ENCODE measurements at regions not wholly inside any gene's neighbourhood (a gene's known extent, or its start where the extent isn't known, plus 50 kb on each side); places are given as distances from the start of the nearest gene placed in this dataset.
"Not testable (repeated sequence)": the region's sequence is repeated elsewhere in the genome, so short reads cannot be mapped to it uniquely, and the experiment has no call there.

- Histone ChIP-seq H3F3A (ENCODE audit: insufficient read depth, low read length) (no peaks in the 10 kb centered on the region), H3K79me2 (ENCODE audit: insufficient read depth, low read length) (no peaks in the 10 kb centered on the region), H2AFZ (ENCODE audit: low read length) (no peak overlapping the region), H3K9me2 (ENCODE audit: low read depth, low read length) (no peaks in the 10 kb centered on the region), H3K4me2 (ENCODE audit: low read length) (no peak overlapping the region), H3K27ac (ENCODE audit: low read depth, low read length, poor library complexity, severe bottlenecking) (no peak overlapping the region), H3K4me3 (ENCODE audit: low read depth, low read length, poor library complexity, severe bottlenecking) (no peak overlapping the region), H3K9me3 (ENCODE audit: low read length) (no peaks in the 10 kb centered on the region), H3K27me3 (ENCODE audit: insufficient read depth, low read length) (no peaks in the 10 kb centered on the region), H3K36me3 (ENCODE audit: insufficient read depth, low read length) (no peaks in the 10 kb centered on the region), H3K9ac (ENCODE audit: low read length) (no peak overlapping the region), H3K4me1 (ENCODE audit: insufficient read depth, low read length, severe bottlenecking) (no peaks in the 10 kb centered on the region), H4K20me1 (ENCODE audit: insufficient read depth, low read length) (no peaks in the 10 kb centered on the region)
- TF ChIP-seq EZH2 (IDR thresholded peaks at IDR 0.05; ENCODE audit: borderline replicate concordance, low read length) = no peak
- no peak for TF ChIP-seq CTCF (IDR thresholded peaks at IDR 0.05; ENCODE audit: low read length)
Measured at GRCh38 chrX:52277666-52278065, 91.2 kb upstream of the XAGE2 start.

DNA sequence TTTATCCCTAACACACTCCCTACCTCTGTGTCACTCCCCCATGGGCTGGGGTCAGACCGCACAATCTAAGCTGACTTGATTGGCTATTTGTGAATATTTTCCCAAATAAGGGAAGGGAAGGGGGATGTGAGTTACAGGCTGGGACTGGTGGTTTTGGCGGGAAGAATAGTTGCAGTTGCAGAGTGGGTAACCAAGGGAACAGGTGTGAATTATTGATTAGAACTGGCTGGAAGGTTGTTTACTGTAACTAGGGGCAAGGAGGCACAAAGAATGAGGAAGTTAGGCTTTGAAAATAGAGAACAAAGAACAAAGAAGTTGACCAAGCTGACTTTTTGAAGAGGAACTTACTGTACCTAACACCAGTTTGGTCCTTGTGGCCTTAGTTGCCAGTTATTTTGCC, 88.0 kb upstream of the XAGE2 start:
- H3K4me1 ChIP-seq (ENCODE audit: insufficient read depth, low read length, severe bottlenecking) = no peaks in the 10 kb centered on the region
- no peaks in the 10 kb centered on the region for H3K9me3 ChIP-seq (ENCODE audit: low read length)
- H3K36me3 ChIP-seq (ENCODE audit: insufficient read depth, low read length) = no peaks in the 10 kb centered on the region
- H4K20me1 ChIP-seq (ENCODE audit: insufficient read depth, low read length) = no peaks in the 10 kb centered on the region
- no peaks in the 10 kb centered on the region for H3K27me3 ChIP-seq (ENCODE audit: insufficient read depth, low read length)
- no peaks in the 10 kb centered on the region for H3K79me2 ChIP-seq (ENCODE audit: insufficient read depth, low read length)
- no peak overlapping the region for H3K27ac ChIP-seq (ENCODE audit: low read depth, low read length, poor library complexity, severe bottlenecking)
- H3K9me2 ChIP-seq (ENCODE audit: low read depth, low read length) = no peaks in the 10 kb centered on the region
- no peak overlapping the region for H3K4me3 ChIP-seq (ENCODE audit: low read depth, low read length, poor library complexity, severe bottlenecking)
- H3K4me2 ChIP-seq (ENCODE audit: low read length) = no peak overlapping the region
- TF ChIP-seq CTCF (IDR thresholded peaks at IDR 0.05; ENCODE audit: low read length) (no peak), EZH2 (IDR thresholded peaks at IDR 0.05; ENCODE audit: borderline replicate concordance, low read length) (no peak)
- no peak overlapping the region for H2AFZ ChIP-seq (ENCODE audit: low read length)
- H3K9ac ChIP-seq (ENCODE audit: low read length) = no peak overlapping the region
- H3F3A ChIP-seq (ENCODE audit: insufficient read depth, low read length) = no peaks in the 10 kb centered on the region

DNA sequence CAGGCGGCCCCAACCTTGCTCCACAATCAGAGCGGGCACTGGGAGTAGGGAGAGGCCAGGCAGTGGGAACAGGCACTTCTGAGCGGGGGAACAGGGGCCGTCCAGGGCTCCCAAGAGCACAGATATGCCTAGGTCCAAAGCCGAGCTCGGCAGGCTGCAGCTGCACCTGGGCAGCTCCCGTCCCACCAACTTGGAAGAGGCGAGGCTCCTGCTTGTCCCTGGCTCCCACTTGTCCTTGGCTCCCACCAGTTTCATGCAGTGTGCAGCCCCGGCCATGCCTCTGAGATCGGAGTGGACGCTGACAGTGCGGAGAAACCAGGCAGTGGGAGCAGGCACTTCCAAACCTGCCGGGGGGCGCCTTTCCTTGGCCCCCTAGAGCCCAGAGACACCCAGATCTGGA, 84.0 kb upstream of the XAGE2 start:
- H3F3A ChIP-seq (ENCODE audit: insufficient read depth, low read length) = no peaks in the 10 kb centered on the region
- no peaks in the 10 kb centered on the region for H4K20me1 ChIP-seq (ENCODE audit: insufficient read depth, low read length)
- H2AFZ ChIP-seq (ENCODE audit: low read length) = no peak overlapping the region
- H3K9me3 ChIP-seq (ENCODE audit: low read length) = no peaks in the 10 kb centered on the region
- H3K9ac ChIP-seq (ENCODE audit: low read length) = no peak overlapping the region
- H3K36me3 ChIP-seq (ENCODE audit: insufficient read depth, low read length) = no peaks in the 10 kb centered on the region
- H3K4me1 ChIP-seq (ENCODE audit: insufficient read depth, low read length, severe bottlenecking) = no peaks in the 10 kb centered on the region
- H3K27ac ChIP-seq (ENCODE audit: low read depth, low read length, poor library complexity, severe bottlenecking) = no peak overlapping the region
- H3K9me2 ChIP-seq (ENCODE audit: low read depth, low read length) = no peaks in the 10 kb centered on the region
- H3K4me3 ChIP-seq (ENCODE audit: low read depth, low read length, poor library complexity, severe bottlenecking) = no peak overlapping the region
- no peaks in the 10 kb centered on the region for H3K79me2 ChIP-seq (ENCODE audit: insufficient read depth, low read length)
- no peak for TF ChIP-seq CTCF (IDR thresholded peaks at IDR 0.05; ENCODE audit: low read length)
- TF ChIP-seq EZH2 (IDR thresholded peaks at IDR 0.05; ENCODE audit: borderline replicate concordance, low read length) = no peak
- H3K27me3 ChIP-seq (ENCODE audit: insufficient read depth, low read length) = no peaks in the 10 kb centered on the region
- no peak overlapping the region for H3K4me2 ChIP-seq (ENCODE audit: low read length)

- H3K27me3 ChIP-seq (ENCODE audit: insufficient read depth, low read length); H3K9me2 ChIP-seq (ENCODE audit: low read depth, low read length); H3K4me2 ChIP-seq (ENCODE audit: low read length); H3K9ac ChIP-seq (ENCODE audit: low read length); H3K79me2 ChIP-seq (ENCODE audit: insufficient read depth, low read length); H3K4me3 ChIP-seq (ENCODE audit: low read depth, low read length, poor library complexity, severe bottlenecking); H3F3A ChIP-seq (ENCODE audit: insufficient read depth, low read length); H3K4me1 ChIP-seq (ENCODE audit: insufficient read depth, low read length, severe bottlenecking); H3K9me3 ChIP-seq (ENCODE audit: low read length); H3K27ac ChIP-seq (ENCODE audit: low read depth, low read length, poor library complexity, severe bottlenecking); H4K20me1 ChIP-seq (ENCODE audit: insufficient read depth, low read length); H3K36me3 ChIP-seq (ENCODE audit: insufficient read depth, low read length); H2AFZ ChIP-seq (ENCODE audit: low read length): not testable (repeated sequence)
Measured at GRCh38 chrX:52298968-52299367, 69.9 kb upstream of the XAGE2 start.

DNA sequence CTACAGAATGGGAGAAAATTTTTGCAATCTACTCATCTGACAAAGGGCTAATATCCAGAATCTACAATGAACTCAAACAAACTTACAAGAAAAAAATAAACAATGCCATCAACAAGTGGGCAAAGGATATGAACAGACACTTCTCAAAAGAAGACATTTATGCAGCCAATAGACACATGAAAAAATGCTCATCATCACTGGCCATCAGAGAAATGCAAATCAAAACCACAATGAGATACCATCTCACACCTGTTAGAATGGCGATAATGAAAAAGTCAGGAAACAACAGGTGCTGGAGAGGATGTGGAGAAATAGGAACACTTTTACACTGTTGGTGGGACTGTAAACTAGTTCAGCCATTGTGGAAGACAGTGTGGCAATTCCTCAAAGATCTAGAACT, 60.3 kb upstream of the XAGE2 start:
- not testable (repeated sequence) for H4K20me1 ChIP-seq (ENCODE audit: insufficient read depth, low read length); H3K27me3 ChIP-seq (ENCODE audit: insufficient read depth, low read length)

More for the DNA sequence above, 60.3 kb upstream of the XAGE2 start:
- not testable (repeated sequence) for H3K79me2 ChIP-seq (ENCODE audit: insufficient read depth, low read length); H3K4me3 ChIP-seq (ENCODE audit: low read depth, low read length, poor library complexity, severe bottlenecking); H3K4me2 ChIP-seq (ENCODE audit: low read length); H3K9me3 ChIP-seq (ENCODE audit: low read length); H3K9ac ChIP-seq (ENCODE audit: low read length); H3K27ac ChIP-seq (ENCODE audit: low read depth, low read length, poor library complexity, severe bottlenecking); H3F3A ChIP-seq (ENCODE audit: insufficient read depth, low read length); H3K4me1 ChIP-seq (ENCODE audit: insufficient read depth, low read length, severe bottlenecking); H3K9me2 ChIP-seq (ENCODE audit: low read depth, low read length); H2AFZ ChIP-seq (ENCODE audit: low read length); H3K36me3 ChIP-seq (ENCODE audit: insufficient read depth, low read length)
